Femur (tissue), 1 donor: ENCODE measurements at regions not wholly inside any gene's neighbourhood (a gene's known extent, or its start where the extent isn't known, plus 50 kb on each side); places are given as distances from the start of the nearest gene placed in this dataset.
"Not testable (repeated sequence)": the region's sequence is repeated elsewhere in the genome, so short reads cannot be mapped to it uniquely, and the experiment has no call there.

Source experiments
- DNase-seq: peaks from one replicate; pipeline ENCODE4 v3.0.0-alpha.2; 2017

- no peak for DNase-seq
Observed at GRCh38 chr7:26074919-26075318, 77.1 kb upstream of the NFE2L3 start.

- no peak for DNase-seq
Observed at GRCh38 chr7:26076691-26077090, 75.3 kb upstream of the NFE2L3 start.

DNA sequence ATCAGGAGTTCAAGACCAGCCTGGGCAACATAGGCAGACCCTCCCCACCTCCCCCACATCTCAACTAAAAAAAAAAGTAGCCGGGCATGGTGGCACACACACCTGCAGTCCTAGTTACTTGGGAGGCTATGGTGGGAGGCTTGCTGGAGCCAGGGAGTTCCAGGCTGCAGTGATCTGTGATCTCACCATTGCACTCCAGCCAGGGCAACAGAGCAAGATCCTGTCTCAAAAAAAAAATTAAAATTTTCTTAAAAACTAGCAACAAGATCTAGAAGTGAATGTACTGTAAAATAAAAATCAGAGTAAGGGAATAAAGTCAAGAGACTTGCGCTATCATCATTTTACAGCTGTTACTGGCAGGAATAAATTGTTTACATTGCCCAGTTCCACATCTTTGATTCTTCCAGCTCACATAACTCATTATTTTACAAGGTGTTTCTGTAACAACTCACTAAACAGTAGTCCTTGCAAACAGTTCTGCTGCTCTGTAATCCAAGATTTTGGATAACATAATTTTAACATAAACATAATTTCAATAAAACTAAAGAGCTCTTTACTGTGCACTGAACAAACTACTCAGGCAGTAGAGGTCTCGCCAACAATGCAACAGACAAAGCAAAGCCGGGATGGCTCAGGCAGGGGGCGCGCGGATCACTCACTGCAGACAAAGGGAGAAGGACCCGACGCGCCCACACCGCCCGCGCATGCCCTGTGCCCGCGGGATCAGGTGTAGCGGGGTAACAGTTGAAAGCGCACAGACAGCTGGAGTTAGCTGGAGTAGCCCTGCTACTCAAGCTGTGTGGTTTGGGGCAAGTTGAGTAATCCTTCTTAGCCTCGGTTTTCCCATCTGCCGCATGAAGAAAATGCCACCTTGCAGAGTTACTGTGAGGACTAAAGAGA, 73.3 kb upstream of the NFE2L3 start:
- peak; percentile 77 for DNase-seq

DNA sequence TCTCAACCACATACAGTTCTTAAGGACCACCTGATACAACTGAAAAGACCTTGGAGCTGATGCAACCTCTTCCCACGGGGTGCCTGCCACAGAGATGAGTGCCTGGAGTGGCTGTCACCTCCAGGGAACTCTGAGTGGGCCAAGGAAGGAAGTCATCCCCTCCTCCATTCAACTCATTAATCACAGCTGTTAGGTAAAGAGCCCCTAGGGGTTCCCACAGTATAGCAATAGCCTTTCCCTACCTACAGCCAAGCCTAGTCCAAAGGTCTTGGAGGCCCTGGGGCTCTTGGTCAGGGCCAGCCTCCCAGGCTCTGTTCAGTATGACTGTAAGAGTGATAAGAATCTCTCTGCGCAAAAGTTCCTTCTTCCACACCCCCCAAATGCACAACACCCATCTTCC, 70.4 kb upstream of the NFE2L3 start:
- no peak for DNase-seq

GRCh38 chr7:26083113-26083512, 68.9 kb upstream of the NFE2L3 start:
- no peak for DNase-seq

DNA sequence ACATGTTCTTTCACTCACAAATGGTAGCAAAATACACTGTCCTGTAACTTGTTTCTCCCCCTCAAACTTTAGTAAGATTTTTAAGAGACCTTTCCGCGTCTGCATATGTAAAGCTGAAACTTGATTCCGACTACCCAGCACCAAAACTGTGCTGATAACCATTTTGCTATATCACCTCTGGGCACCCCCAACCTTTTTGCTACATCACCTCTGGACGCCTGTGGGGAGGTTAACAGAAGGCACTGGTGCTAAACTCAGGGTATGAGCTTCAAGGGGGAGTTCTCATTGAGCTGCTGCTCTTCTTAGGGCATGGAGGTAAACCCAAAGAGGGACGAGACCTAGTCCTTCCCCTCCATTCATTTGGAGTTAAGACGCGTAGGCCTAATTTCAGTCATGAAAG, 67.6 kb upstream of the NFE2L3 start:
- no peak for DNase-seq

DNA sequence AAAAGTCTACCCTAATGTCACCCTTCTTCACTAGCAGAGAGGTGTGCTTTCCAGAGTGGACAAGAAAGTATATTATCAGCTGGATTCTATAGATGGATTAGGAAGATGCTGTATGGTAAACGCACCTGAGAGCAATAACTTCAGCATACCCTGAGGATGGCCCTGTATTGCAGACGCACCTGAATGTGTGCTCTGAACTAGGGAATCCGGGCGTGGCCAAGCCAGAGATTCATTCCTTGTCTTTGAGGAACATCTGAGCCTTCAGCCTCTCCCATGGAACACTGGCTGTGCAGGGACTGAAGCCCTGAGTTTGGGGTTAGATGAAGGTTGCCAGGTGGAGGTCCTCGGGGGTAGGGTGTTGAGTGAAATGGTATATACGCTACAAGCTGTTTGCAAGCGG, 66.2 kb upstream of the NFE2L3 start:
- DNase-seq, result no peak

DNA sequence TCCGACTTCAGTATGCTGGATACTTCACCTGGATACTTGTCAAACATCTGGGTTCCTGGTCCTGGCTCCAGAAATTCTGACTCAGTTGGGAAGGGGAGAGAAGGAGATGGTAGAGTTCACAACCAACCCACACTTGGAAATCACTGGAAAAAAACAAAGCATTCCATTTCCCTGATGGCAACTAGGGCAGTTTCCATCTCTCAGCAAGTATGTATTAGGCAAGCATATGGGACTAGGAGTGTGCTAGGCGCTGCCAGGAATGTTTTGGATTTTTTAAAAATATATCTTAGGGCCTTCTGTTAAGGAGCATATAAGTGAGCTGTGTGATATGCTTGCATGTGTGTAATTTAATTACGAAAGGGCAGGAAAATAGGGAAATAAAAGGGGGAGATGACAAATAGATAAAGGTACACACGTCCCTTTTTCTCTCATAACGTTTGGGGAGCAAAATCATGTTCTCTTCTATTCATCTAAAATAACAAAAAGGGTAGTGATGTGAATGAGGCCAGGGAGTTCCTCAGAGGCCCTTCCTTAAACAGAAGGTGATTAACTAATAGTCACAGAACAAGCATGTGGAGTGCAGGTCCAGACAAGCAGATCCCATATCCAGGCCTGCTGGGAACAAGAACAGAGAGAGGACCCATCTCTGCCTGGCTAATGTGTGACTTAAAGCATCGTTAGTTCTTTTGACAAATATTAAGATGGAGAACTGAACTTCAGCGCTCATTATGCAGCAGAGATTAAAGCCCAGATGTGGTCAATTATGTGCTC, 64.5 kb upstream of the NFE2L3 start:
- DNase-seq, result no peak

GRCh38 chr7:26089469-26089868, 62.5 kb upstream of the NFE2L3 start:
- not testable (repeated sequence) for DNase-seq

GRCh38 chr7:26090927-26091519, 61.0 kb upstream of the NFE2L3 start:
- no peak for DNase-seq

DNA sequence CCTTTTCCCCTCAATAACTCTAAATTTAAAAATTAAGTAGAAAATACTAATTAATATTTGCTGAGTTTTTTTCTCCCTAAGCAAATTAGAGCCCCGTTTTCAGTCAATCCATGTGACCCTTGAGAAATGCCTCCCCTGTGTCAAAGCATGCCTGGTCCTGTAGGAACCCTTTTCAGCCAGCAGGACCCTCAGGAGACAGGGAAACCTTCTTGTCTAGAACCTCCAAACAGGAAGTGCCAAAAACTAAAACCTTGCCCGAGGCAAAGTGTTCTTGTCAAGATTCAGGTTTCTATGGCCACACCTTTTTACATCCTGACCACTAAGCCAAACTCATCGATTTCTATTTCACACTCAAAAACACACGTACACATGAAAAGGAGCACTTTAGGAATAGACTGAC, 60.1 kb upstream of the NFE2L3 start:
- DNase-seq, result no peak

- DNase-seq, result no peak
Observed at GRCh38 chr7:26093023-26093422, 59.0 kb upstream of the NFE2L3 start.

DNA sequence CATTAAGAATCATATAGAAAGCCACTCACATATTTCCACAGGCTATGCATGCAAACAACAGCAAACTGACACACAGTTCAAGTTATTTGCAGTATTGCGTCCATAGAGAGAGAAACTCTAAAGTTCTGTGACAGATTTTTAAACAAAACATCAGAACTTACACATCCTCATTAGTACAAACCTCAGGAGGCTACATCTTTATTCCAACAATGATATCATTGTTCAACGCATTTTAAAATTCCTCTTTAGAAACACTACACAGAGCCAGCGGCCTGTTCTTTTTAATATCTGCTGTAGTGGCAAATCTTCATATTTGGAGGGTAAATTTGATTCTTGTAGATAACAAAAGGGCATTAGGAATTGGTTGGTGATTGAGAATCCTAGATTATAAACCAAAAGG, 55.9 kb upstream of the NFE2L3 start:
- no peak for DNase-seq

DNA sequence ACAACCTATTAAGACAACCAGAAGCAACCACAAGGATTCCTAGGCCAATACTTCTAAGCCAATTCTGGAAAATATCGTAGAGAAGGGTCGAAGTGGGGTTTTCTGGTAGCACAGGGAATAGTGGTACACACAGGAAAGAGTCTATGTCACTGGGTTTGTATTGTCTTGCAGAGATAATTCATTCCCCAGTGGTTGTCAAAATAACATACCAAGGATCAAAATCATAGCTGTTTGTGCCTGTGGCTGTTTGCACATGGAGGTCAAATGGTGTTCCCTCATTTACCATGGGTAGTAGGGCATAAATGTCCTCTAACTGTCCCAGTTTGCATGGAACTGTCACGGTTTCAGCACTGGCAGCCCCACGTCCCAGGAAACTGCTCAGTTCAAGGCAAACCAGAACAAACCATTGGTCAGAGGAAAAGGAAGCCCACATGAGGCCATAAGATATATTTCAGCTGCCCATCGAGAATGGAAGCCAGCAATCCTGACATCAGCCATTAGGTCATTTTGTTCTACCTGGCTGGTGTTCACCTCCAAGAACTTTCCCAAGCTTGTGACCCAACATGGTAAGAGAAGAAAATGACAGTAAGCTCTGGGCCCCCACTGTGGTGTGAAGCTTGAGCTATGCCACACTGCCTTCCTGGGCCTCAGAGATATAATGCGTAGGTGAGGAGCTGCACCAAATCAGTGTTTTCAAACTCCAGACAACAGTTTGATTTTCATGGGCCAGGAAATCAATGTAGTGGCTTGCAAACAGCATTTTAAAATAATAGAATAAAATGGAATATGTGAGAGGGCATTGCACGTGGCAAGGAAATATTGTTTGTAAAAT, 53.9 kb upstream of the NFE2L3 start:
- DNase-seq, result no peak

GRCh38 chr7:26099236-26099635, 52.8 kb upstream of the NFE2L3 start:
- DNase-seq, result no peak

DNA sequence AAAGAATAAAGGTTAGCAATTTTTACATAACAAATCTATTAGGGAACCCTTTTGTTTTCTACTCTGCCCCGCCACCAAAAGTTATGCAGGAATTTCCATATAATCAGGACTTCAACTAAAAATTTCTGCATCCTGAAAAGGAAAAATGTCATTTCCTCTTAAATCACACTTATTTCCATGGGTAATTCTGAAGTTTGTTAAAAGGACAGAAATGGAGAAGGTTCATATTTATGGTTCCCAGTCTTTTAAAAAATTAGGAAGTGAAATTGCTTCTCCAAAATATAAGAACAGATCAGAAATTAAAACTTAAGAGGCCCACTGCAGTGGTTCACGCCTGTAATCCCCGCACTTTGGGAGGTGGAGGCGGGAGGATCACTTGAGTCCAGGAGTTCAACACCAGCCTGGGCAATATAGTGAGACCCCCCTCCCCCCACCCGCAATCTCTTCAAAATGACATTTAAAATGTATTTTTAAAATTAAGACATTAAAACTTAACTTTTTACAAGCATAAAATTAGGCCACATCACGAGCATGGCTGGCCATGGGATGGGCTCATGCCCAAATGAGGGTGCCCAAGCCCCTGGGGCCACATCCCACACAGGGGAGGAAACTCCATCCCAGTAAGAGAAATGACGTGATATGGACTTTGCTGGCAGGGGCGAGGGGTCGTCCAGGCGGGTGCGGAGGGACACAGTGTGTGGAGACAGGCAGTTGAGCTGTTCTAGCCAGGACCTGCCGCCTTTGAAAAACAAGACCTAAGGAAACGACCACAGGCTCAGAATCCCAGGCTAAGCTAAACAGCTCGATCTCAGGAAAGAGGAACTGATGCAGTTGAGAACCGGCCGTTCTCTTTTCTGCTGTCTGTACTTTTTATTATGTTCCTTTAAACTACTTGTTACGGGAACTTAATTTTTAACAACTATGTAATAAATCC, 51.3 kb upstream of the NFE2L3 start:
- DNase-seq, result no peak

- DNase-seq, result no peak
Observed at GRCh38 chr7:26101361-26102151, 50.4 kb upstream of the NFE2L3 start.

DNA sequence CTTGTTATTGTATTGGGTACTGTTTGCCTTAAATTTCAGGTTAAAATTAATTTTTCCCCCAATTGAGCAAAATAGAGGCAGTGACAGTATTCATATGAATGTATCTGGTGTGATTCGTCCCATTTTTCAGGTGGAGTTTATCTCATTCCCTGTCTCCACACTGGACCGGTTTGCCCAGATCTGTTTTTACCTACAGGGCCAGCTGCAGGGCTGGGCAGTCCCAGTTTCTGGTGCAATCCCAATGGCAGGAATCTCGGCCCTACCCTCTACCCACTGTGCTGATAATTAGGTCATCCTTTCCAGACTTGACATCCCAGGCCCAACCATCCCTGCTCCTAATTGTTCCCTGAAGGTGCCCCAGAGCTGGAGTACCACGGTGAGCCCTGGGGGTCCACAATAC, 49.8 kb upstream of the NFE2L3 start:
- DNase-seq, result no peak
